WERI-Rb-1 (cell line): ENCODE measurements at regions not wholly inside any gene's neighbourhood (a gene's known extent, or its start where the extent isn't known, plus 50 kb on each side); places are given as distances from the start of the nearest gene placed in this dataset.

Experiments used
- DNase-seq: peaks from one replicate; pipeline ENCODE4 v3.0.0-alpha.2; 2020
- H3K27ac ChIP-seq: fragments of 250-450 bp; sonication (Bioruptor Pico); 2 replicates; pipeline ENCODE4 v1.5.1; 2020; ENCODE audit warnings: mild to moderate bottlenecking, moderate library complexity
- H3K27me3 ChIP-seq: fragments of 250-450 bp; sonication (Bioruptor Pico); 2 replicates; pipeline ENCODE4 v1.5.1; 2021; ENCODE audit warnings: mild to moderate bottlenecking, low read depth, moderate library complexity; ENCODE audit not compliant: insufficient read depth, severe bottlenecking
- H3K36me3 ChIP-seq: fragments of 250-450 bp; sonication (Bioruptor Pico); 2 replicates; pipeline ENCODE4 v1.5.1; 2020; ENCODE audit warnings: mild to moderate bottlenecking, moderate library complexity
- H3K4me3 ChIP-seq: 2 replicates; pipeline ENCODE4 v1.5.1; 2011; ENCODE audit warnings: low read depth, mild to moderate bottlenecking, control low read depth, low read length
- H3K9me3 ChIP-seq: fragments of 250-450 bp; sonication (Bioruptor Pico); 2 replicates; pipeline ENCODE4 v1.5.1; 2021; ENCODE audit warnings: mild to moderate bottlenecking, moderate library complexity; ENCODE audit not compliant: severe bottlenecking
- CTCF ChIP-seq: IDR thresholded peaks from 2 replicates; pipeline ENCODE4 v1.5.1; 2011; ENCODE audit warnings: low read depth, mild to moderate bottlenecking, control low read depth, inconsistent platforms, low read length

- no peak for DNase-seq
- Histone ChIP-seq H3K27me3 (no peaks in the 10 kb centered on the region), H3K4me3 (no peak overlapping the region), H3K9me3 (no peaks in the 10 kb centered on the region), H3K36me3 (no peaks in the 10 kb centered on the region), H3K27ac (no peak overlapping the region)
- no peak for TF ChIP-seq CTCF
Measured at GRCh38 chr1:116313776-116314175, 59.3 kb upstream of the ATP1A1 start.

- H3K9me3 ChIP-seq, result no peaks in the 10 kb centered on the region
- DNase-seq, result no peak
- no peaks in the 10 kb centered on the region for H3K36me3 ChIP-seq
- H3K27me3 ChIP-seq, result no peaks in the 10 kb centered on the region
- no peak overlapping the region for H3K4me3 ChIP-seq
- H3K27ac ChIP-seq, result no peak overlapping the region
- TF ChIP-seq CTCF, result no peak
Measured at GRCh38 chr1:116314305-116314919, 58.6 kb upstream of the ATP1A1 start.

DNA sequence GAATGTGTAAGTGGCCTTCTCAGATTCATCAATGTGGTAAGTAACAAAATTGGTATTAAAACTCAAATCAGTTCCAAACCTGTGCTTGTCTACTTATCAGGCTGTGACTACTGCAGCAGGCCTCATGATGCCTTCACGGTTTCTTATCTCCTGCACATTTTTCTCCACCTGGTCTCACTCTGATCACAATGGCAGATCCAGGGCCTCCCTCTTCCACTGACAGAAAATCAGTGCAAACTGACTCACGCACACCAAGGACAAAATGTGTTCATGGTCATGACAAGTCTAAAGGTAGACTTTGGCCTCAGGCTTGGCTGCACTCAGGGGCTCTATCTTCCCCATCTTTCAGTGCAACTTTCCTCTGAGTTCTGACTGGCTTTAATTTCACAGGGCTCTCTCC lies 56.7 kb upstream of the ATP1A1 start:
- no peak for TF ChIP-seq CTCF
- no peak overlapping the region for H3K4me3 ChIP-seq
- H3K9me3 ChIP-seq, result no peaks in the 10 kb centered on the region
- H3K27ac ChIP-seq, result no peak overlapping the region
- H3K36me3 ChIP-seq, result no peaks in the 10 kb centered on the region
- H3K27me3 ChIP-seq, result no peaks in the 10 kb centered on the region
- DNase-seq, result no peak

- no peak overlapping the region for H3K4me3 ChIP-seq
- H3K27me3 ChIP-seq, result no peaks in the 10 kb centered on the region
- no peak for TF ChIP-seq CTCF
- no peaks in the 10 kb centered on the region for H3K36me3 ChIP-seq
- H3K9me3 ChIP-seq, result no peaks in the 10 kb centered on the region
- no peak for DNase-seq
- no peak overlapping the region for H3K27ac ChIP-seq
Measured at GRCh38 chr1:116318897-116319296, 54.1 kb upstream of the ATP1A1 start.

GRCh38 chr1:116320874-116321273 lies 52.2 kb upstream of the ATP1A1 start:
- TF ChIP-seq CTCF, result no peak
- no peaks in the 10 kb centered on the region for H3K27me3 ChIP-seq
- no peak overlapping the region for H3K4me3 ChIP-seq
- no peaks in the 10 kb centered on the region for H3K36me3 ChIP-seq
- H3K27ac ChIP-seq, result no peak overlapping the region
- DNase-seq, result no peak
- no peaks in the 10 kb centered on the region for H3K9me3 ChIP-seq

- Histone ChIP-seq H3K27me3 (no peaks in the 10 kb centered on the region), H3K9me3 (no peaks in the 10 kb centered on the region), H3K36me3 (no peaks in the 10 kb centered on the region), H3K27ac (no peak overlapping the region), H3K4me3 (no peak overlapping the region)
- no peak for DNase-seq
- TF ChIP-seq CTCF, result no peak
Measured at GRCh38 chr1:116321766-116322175, 51.3 kb upstream of the ATP1A1 start.
